HUES6 (cell line): ENCODE measurements at regions not wholly inside any gene's neighbourhood (a gene's known extent, or its start where the extent isn't known, plus 50 kb on each side); places are given as distances from the start of the nearest gene placed in this dataset.
"Not testable (repeated sequence)": the region's sequence is repeated elsewhere in the genome, so short reads cannot be mapped to it uniquely, and the experiment has no call there.

Source experiments
- H3K27ac ChIP-seq: 2 replicates; pipeline ENCODE4 v1.7.0; 2013; ENCODE audit warnings: low read depth, mild to moderate bottlenecking, low read length, inconsistent platforms
- H3K27me3 ChIP-seq: 2 replicates; pipeline ENCODE4 v1.6.1; 2013; ENCODE audit warnings: low read length; ENCODE audit not compliant: control insufficient read depth, insufficient read depth
- H3K36me3 ChIP-seq: 2 replicates; pipeline ENCODE4 v1.6.1; 2013; ENCODE audit warnings: low read length; ENCODE audit not compliant: control insufficient read depth, insufficient read depth
- H3K4me1 ChIP-seq: 2 replicates; pipeline ENCODE4 v1.6.1; 2013; ENCODE audit warnings: low read length; ENCODE audit not compliant: control insufficient read depth, insufficient read depth
- H3K4me3 ChIP-seq: 2 replicates; pipeline ENCODE4 v1.5.1; 2013; ENCODE audit warnings: low read depth, low read length
- H3K9ac ChIP-seq: one replicate; pipeline ENCODE4 v1.6.1; 2013; ENCODE audit warnings: mild to moderate bottlenecking, low read length
- H3K9me3 ChIP-seq: 2 replicates; pipeline ENCODE4 v1.6.1; 2013; ENCODE audit warnings: low read depth, low read length; ENCODE audit not compliant: control insufficient read depth, insufficient read depth

DNA sequence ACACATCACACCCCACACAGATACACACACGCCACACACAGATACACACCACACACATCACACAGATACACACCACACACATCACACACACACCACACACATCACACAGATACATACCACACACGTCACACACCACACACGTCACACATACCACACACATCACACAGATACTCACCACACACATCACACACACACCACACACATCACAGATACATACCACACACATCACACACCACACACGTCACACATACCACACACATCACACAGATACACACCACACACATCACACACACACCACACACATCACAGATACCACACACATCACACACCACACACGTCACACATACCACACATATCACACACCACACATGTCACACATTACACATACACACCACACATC lies 159.3 kb downstream of the NDUFA10 start:
- not testable (repeated sequence) for H3K27ac ChIP-seq, H3K9ac ChIP-seq, H3K36me3 ChIP-seq, H3K27me3 ChIP-seq, H3K4me1 ChIP-seq, H3K4me3 ChIP-seq
- peaks cover 30% of the 10 kb centered on the region for H3K9me3 ChIP-seq

DNA sequence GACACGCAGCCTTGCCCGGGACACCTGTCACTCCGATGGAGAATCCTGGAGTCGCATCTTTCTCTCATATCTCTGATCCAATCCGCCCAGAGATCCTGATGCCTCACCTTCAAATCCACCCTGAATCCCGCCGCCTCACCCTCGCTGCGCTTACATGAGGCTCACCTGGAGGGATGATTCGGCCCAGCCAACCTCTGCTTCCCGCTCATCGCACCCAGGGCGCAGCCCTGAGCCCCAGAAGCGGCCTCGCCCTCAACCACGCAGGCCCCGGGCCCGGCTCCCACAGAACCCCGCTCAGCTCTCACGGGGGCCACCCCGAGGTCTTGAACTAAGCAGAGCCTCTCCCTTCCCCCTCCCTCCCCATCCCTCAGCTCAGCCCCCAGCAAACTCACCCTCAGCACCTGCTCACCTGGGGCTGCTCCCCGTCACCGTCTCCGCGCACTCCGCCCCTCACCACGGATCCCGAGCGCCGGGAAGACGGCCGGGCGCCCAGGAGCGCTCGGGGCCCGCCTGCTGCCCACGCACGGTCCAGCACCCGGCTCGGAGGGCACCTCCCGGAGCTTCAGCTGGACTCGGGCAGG lies 160.0 kb downstream of the NDUFA10 start:
- H3K4me1 ChIP-seq, result no peaks in the 10 kb centered on the region
- no peak overlapping the region for H3K4me3 ChIP-seq
- no peaks in the 10 kb centered on the region for H3K36me3 ChIP-seq
- no peak overlapping the region for H3K27ac ChIP-seq
- H3K9ac ChIP-seq, result no peak overlapping the region
- H3K9me3 ChIP-seq, result peaks cover 30% of the 10 kb centered on the region
- H3K27me3 ChIP-seq, result no peaks in the 10 kb centered on the region

DNA sequence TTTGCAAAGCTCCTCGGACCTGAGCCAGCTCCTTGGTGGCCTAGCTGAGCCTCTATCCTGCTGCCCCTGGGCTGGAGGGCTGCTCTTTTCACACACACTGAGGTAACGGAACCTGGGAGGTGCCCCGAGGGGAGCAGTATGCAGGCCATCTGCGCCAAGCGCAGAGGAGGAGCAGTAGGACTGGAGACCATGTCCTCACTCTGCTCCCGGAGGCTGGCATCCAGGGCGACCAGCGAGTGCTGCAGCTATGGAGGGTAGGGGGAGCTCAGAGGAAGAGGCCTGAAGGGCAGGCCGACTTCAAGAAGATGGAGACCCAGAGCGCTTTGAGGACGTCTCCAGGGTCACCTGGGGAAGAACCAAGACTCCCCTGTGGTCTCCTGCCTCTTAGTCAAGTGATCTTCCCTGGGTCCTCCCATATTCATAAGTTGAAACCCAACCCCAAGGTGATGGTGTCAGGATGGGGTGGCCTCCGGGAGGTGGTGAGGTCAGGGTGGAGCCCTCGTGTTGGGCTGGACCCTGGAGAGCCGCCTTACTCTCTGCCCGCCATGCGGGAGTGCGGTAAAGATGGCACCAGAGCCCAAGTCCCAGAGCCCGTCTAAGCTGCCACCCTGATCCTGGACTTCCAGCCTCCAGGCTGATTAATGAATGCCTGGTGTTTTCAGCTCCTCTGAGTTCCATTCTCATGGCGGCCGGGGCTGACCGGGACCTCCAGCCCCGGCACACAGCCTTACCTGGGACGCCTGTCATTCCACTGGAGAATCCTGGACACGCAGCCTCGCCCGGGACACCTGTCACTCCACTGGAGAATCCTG lies 160.7 kb downstream of the NDUFA10 start:
- Histone ChIP-seq H3K27me3 (no peaks in the 10 kb centered on the region), H3K27ac (no peak overlapping the region)

DNA sequence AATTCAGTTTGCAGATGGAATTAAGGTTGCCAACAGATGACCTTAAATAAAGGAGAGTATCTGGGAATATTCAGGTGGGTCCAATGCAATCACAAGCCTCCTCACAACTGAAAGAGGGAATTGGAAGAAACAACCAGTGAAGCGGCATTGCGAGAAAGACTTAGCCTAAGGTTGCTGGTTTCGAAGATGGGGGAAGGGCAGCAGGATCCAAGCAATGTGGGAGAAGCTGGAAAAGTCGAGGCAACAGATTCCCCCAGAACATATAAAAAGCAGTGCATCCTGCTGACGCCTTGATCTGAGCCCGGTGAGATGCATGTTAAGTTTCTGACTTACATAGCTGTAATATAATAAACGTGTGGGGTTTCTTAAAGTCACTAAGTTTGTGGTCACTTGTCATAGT lies 162.5 kb downstream of the NDUFA10 start:
- Histone ChIP-seq H3K9me3 (peaks cover 19% of the 10 kb centered on the region), H3K4me3 (no peak overlapping the region), H3K9ac (no peak overlapping the region), H3K36me3 (no peaks in the 10 kb centered on the region), H3K4me1 (no peaks in the 10 kb centered on the region), H3K27me3 (0 out of 2 replicates have a peak, but pooled peaks cover 4% of the 10 kb centered on the region), H3K27ac (no peak overlapping the region)

More for the DNA sequence above, 160.7 kb downstream of the NDUFA10 start:
- no peak overlapping the region for H3K4me3 ChIP-seq
- H3K9me3 ChIP-seq, result peaks cover 30% of the 10 kb centered on the region
- H3K9ac ChIP-seq, result no peak overlapping the region
- no peaks in the 10 kb centered on the region for H3K36me3 ChIP-seq
- no peaks in the 10 kb centered on the region for H3K4me1 ChIP-seq

DNA sequence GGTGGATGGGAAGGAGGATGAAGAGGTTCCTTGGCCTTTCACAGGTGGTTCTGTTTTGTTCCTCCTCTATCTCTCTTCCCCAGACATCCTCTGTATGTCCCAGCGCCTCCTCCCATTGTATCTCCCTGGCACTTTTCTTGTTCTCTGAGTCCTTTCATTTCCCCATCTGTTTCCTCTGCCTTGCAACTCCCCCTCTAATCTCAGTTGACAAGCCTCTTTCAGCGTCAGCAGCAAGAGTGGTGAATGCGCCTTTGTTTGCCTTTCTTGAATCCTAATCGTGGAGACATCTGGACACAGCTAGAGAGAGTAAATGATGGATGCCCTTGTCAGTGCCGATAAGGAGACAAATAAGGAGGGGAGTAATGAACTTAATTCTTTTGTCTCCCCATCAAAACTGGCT lies 167.0 kb downstream of the NDUFA10 start:
- Histone ChIP-seq H3K27ac (no peak overlapping the region), H3K27me3 (0 out of 2 replicates have a peak, but pooled peaks cover 4% of the 10 kb centered on the region), H3K9ac (no peak overlapping the region)

DNA sequence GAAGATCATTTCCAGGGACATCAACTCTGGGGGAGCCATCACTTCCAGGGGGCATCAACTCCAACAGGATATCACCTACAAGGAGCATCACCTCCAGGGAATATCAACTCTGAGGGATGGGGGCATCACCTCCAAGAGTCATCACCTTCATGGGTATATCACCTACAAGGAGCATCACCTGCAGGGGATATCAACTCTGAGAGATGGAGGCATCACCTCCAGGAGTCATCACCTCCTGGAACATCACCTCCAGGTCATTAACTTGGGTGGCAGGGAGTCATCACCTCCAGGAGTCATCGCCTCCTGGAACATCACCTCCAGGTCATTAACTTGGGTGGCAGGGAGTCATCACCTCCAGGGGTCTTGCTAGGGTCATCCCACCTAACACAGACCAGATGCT lies 167.6 kb downstream of the NDUFA10 start:
- H3K27ac ChIP-seq, result no peak overlapping the region
- no peak overlapping the region for H3K4me3 ChIP-seq
- no peaks in the 10 kb centered on the region for H3K4me1 ChIP-seq
- H3K9ac ChIP-seq, result no peak overlapping the region
- H3K36me3 ChIP-seq, result no peaks in the 10 kb centered on the region
- H3K9me3 ChIP-seq, result peaks cover 3% of the 10 kb centered on the region; the same call in 1 of the 2 replicates
- 0 out of 2 replicates have a peak, but pooled peaks cover 4% of the 10 kb centered on the region for H3K27me3 ChIP-seq

More for the DNA sequence above, 167.0 kb downstream of the NDUFA10 start:
- Histone ChIP-seq H3K4me1 (no peaks in the 10 kb centered on the region), H3K4me3 (no peak overlapping the region), H3K36me3 (no peaks in the 10 kb centered on the region), H3K9me3 (peaks cover 3% of the 10 kb centered on the region; the same call in 1 of the 2 replicates)

DNA sequence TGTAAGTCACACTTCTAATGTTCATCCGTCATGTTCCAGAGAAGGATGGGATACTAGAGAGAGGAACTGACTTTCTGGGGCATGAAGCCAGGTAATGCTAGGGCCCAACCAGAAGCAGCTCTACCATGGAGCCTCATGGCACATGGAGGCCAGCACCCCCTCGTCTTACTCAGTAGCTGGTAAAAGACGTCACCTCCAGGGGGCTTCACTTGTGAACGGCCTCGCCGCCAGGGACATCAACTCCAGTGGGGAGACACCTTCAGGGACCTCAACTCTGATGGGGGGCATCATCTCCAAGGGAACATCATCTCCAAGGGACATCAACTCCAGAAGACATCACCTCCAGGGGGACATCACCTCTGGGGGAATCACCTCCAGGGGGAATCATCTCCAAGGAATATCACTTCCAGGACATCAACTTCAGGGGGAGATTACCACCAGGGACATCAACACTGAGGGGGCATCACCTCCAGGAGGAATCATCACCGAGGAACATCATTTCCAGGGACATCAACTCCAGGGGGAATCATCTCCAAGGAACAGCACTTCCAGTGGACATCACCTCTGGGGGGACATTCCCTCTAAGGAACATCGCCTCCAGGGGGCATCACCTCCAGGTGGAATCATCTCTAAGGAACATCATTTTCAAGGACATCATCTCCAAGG lies 168.4 kb downstream of the NDUFA10 start:
- Histone ChIP-seq H3K9me3 (peaks cover 4% of the 10 kb centered on the region; the same call in 1 of the 2 replicates), H3K9ac (no peak overlapping the region), H3K27ac (no peak overlapping the region), H3K27me3 (0 out of 2 replicates have a peak, but pooled peaks cover 4% of the 10 kb centered on the region), H3K4me1 (no peaks in the 10 kb centered on the region), H3K36me3 (no peaks in the 10 kb centered on the region), H3K4me3 (no peak overlapping the region)

DNA sequence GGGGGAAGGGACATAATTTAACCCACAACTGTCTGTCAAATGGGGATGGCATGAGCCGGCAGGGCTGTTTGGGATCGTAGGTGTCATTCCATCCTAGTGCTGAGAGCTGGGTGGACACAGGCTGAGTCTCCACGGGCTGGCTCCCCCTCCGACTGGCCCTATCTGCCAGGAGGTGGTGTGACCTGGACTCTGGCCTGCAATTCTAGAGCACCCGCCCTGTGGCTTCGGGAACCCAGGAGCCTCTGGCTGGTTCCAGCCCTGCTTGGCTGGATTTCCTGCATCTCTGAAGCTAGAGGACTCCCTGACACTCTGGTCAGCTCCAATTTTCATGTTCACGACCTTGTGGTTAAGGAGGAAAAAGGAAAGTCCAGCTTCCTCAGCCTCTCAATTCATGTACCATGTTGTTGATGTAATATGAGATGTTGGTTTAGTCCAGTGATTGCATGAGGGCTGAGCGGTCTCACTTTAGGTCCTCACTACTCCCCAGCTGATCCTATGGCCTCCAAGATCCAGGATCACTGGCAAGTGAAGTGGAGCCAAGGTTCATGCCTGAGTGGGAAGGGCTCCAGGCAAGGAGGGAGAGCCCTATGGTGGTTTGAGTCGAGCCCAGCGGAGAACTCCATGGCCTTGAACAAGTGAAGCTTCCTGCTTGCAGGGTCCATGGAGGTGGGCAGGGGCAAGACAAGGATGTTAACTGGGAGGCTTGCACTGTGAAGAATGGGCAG lies 169.1 kb downstream of the NDUFA10 start:
- no peak overlapping the region for H3K4me3 ChIP-seq
- H3K4me1 ChIP-seq, result no peaks in the 10 kb centered on the region
- H3K9ac ChIP-seq, result no peak overlapping the region
- peaks cover 9% of the 10 kb centered on the region; the same call in 1 of the 2 replicates for H3K9me3 ChIP-seq
- H3K27me3 ChIP-seq, result 0 out of 2 replicates have a peak, but pooled peaks cover 4% of the 10 kb centered on the region
- H3K27ac ChIP-seq, result no peak overlapping the region
- H3K36me3 ChIP-seq, result no peaks in the 10 kb centered on the region

DNA sequence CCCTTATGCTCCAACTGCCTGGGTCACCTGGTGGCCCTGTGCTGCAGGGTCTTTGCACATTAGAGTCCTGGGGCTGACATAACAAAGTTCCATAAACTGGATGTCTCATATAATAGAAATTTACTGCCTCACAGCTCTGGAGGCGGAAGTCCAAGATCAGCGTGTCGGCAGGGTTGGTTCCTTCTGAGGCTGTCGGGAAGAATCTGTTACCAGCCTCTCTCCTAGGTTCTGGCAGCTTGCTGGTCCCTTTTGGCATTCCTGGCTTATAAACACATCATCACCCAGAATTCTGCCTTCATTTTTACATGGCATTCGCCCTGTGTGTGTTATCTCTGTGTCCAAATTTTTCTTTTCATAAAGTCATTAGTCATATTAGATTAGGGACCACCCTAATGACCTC lies 170.5 kb downstream of the NDUFA10 start:
- Histone ChIP-seq H3K9ac (no peak overlapping the region), H3K4me3 (no peak overlapping the region), H3K27me3 (0 out of 2 replicates have a peak, but pooled peaks cover 4% of the 10 kb centered on the region), H3K27ac (no peak overlapping the region), H3K9me3 (peaks cover 15% of the 10 kb centered on the region), H3K36me3 (no peaks in the 10 kb centered on the region), H3K4me1 (no peaks in the 10 kb centered on the region)

DNA sequence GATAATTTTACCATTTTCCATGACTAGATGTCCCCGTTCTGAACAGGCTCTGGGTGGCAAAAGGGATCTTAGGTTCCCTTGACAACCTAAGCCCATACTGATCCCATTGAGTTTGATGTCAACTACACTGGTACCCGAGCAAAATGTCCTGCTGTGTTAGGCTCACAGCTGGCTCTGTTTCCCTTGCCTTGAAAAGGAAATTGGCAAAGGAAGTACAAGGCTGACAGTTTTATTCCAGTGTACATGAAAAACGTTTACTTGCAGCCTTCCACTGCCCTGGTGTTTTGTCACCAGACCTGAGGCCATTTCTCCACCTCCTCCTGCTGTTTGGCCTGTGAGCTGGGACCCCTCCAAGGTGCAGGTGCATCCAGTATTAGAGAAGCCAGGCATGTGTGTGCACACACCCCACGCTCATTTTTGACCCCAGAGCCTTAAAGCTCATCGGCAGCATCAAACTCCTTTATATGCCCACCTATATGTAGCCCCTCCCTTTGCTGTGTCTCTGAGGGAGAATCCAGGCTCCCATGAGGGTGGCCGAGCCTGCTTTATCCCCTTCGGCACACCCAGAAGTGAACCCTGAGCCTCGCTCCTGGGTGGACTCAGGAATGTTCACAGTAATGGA lies 171.3 kb downstream of the NDUFA10 start:
- no peaks in the 10 kb centered on the region for H3K4me1 ChIP-seq
- no peak overlapping the region for H3K9ac ChIP-seq
- no peak overlapping the region for H3K4me3 ChIP-seq
- H3K36me3 ChIP-seq, result no peaks in the 10 kb centered on the region
- peaks cover 16% of the 10 kb centered on the region for H3K9me3 ChIP-seq
- H3K27ac ChIP-seq, result no peak overlapping the region
- H3K27me3 ChIP-seq, result 0 out of 2 replicates have a peak, but pooled peaks cover 4% of the 10 kb centered on the region
